ENCODE measurements at regions not wholly inside any gene's neighbourhood (a gene's known extent, or its start where the extent isn't known, plus 50 kb on each side); places are given as distances from the start of the nearest gene placed in this dataset.
A peak's percentile ranks its signal among the peaks of the same experiment; 100 is the strongest.

DNA sequence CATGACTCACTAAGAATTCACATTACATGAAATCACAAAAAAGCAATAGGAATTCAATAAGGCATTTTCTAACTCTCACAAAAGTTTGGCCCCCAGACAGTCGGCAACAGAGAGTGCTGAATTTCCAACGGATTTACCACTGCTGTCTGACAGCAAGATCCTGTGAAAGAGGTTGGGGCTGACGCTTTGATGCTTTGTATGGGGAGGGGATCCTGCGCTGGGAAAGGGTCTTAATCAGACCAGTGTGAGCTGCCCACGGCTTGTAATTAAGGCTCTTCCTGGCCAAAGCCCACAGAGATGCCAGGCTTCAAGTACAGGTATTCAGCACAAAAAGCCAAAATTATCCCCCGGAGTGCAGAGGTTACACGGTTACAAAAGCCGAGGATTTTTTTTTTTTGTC lies 66.8 kb upstream of the TMCC3 start:
- no peak overlapping the region for H3K27ac ChIP-seq
- H3K4me3 ChIP-seq = no peak overlapping the region
- ChIA-PET POLR2A (interaction anchor here (0.7 kb wide), 1 partner anchor 12 kb away, joined by 3 read pairs; no protein-coding TSS in a partner anchor), CTCF (no interaction called here)
- FAIRE-seq = no peak
- 71% methylated on average over 8 of the region's 8 CpGs for WGBS (ENCODE audit: missing lambda C conversion rate)
- no peak overlapping the region for H3K4me2 ChIP-seq
- no peak for ATAC-seq
- DNase-seq (ENCODE audit: low read depth in 1 of 2, low spot score in 1 of 2) = no peak
- no peaks in the 10 kb centered on the region for H3K4me1 ChIP-seq
- H3K9me3 ChIP-seq = no peaks in the 10 kb centered on the region
- TF ChIP-seq CEBPB (IDR thresholded peaks at IDR 0.05) (no peak), NR3C1 (IDR thresholded peaks at IDR 0.05) (no peak), ZNF302 (CRISPR knock-in tag; IDR thresholded peaks at IDR 0.05) (no peak), ZC3H11A (IDR thresholded peaks at IDR 0.05) (no peak), PHF8 (IDR thresholded peaks at IDR 0.05; ENCODE audit: borderline replicate concordance, low read depth) (no peak), NFE2L2 (conservative IDR thresholded peaks at IDR 0.05; ENCODE audit: low read length) (no peak)
- TF ChIP-seq, protein P1, sequence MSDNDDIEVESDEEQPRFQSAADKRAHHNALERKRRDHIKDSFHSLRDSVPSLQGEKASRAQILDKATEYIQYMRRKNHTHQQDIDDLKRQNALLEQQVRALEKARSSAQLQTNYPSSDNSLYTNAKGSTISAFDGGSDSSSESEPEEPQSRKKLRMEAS (IDR thresholded peaks at IDR 0.05) = no peak

GRCh38 chr12:94716339-94716738 lies 66.0 kb upstream of the TMCC3 start:
- WGBS (ENCODE audit: missing lambda C conversion rate) = 78% methylated on average over 6 of the region's 6 CpGs
- ChIA-PET POLR2A (no interaction called here), CTCF (no interaction called here)
- Histone ChIP-seq H3K4me1 (no peaks in the 10 kb centered on the region), H3K9me3 (no peaks in the 10 kb centered on the region), H3K4me3 (no peak overlapping the region), H3K27ac (no peak overlapping the region), H3K4me2 (no peak overlapping the region)
- no peak for TF ChIP-seq RCOR1 (IDR thresholded peaks at IDR 0.05; ENCODE audit: low read depth, low read length)
- TF ChIP-seq CHD4 (IDR thresholded peaks at IDR 0.05; ENCODE audit: borderline replicate concordance) = no peak
- FAIRE-seq (no peak), ATAC-seq (no peak), DNase-seq (ENCODE audit: low read depth in 1 of 2, low spot score in 1 of 2) (no peak)

DNA sequence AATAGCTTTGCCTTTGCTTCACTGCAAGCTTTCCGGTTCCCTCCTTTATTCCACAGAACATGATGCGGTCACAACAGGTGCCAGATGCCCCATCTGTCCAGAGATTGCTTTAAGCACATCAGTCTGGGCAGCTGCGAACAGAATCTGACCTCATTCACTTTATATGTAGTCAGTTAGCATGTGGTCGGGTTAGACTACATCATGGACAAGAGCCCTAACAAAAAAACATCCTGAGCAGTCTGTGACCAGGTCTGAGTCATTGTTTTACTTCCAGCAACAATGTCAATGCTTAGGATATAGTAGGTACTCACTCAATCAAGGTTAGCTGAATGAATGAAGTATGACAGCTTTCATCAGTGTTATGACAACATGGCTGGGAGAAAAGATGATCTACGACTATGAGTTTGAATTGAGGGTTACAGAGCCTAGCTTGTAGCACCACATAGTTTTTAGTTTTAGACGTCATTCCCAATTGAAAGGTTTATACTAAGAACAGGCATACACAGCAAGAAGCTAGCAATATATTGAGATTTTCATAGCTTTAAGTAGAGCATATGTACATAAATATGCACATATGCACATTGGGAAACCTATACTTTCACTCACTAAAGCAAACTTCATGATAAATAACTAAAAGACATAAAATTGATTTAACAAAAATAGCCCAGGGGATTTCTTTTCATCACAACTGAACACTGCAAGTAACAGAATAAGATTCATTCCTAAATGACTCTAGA lies 64.2 kb upstream of the TMCC3 start:
- Histone ChIP-seq H3K9me3 (no peaks in the 10 kb centered on the region), H3K27ac (no peak overlapping the region), H3K4me2 (no peak overlapping the region), H3K4me1 (no peaks in the 10 kb centered on the region), H3K4me3 (no peak overlapping the region)
- no peak for TF ChIP-seq HEYL (CRISPR knock-in tag; IDR thresholded peaks at IDR 0.05)
- TF ChIP-seq RAD21 (conservative IDR thresholded peaks at IDR 0.05 in 1 of 2, IDR thresholded peaks at IDR 0.05 in 1 of 2) = no peak
- TF ChIP-seq POLR2AphosphoS2 (conservative IDR thresholded peaks at IDR 0.05; ENCODE audit: low read length) = no peak
- no peak for TF ChIP-seq KDM1A (IDR thresholded peaks at IDR 0.05; ENCODE audit: low read depth)
- no peak for TF ChIP-seq USF2 (IDR thresholded peaks at IDR 0.05)
- no peak for TF ChIP-seq CBX8 (IDR thresholded peaks at IDR 0.05)
- TF ChIP-seq, protein P2, sequence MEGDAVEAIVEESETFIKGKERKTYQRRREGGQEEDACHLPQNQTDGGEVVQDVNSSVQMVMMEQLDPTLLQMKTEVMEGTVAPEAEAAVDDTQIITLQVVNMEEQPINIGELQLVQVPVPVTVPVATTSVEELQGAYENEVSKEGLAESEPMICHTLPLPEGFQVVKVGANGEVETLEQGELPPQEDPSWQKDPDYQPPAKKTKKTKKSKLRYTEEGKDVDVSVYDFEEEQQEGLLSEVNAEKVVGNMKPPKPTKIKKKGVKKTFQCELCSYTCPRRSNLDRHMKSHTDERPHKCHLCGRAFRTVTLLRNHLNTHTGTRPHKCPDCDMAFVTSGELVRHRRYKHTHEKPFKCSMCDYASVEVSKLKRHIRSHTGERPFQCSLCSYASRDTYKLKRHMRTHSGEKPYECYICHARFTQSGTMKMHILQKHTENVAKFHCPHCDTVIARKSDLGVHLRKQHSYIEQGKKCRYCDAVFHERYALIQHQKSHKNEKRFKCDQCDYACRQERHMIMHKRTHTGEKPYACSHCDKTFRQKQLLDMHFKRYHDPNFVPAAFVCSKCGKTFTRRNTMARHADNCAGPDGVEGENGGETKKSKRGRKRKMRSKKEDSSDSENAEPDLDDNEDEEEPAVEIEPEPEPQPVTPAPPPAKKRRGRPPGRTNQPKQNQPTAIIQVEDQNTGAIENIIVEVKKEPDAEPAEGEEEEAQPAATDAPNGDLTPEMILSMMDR (IDR thresholded peaks at IDR 0.05) = no peak
- TF ChIP-seq MAFK (IDR thresholded peaks at IDR 0.05; ENCODE audit: partially characterized antibody) = no peak
- TF ChIP-seq SMC3 (IDR thresholded peaks at IDR 0.05) = no peak
- TF ChIP-seq POLR2A (IDR thresholded peaks at IDR 0.05; ENCODE audit: low read length) = no peak
- no peak for TF ChIP-seq EP300 (IDR thresholded peaks at IDR 0.05)
- no peak for TF ChIP-seq FOXS1 (CRISPR knock-in tag; IDR thresholded peaks at IDR 0.05)
- TF ChIP-seq NR3C1 (IDR thresholded peaks at IDR 0.05) = no peak
- no peak for TF ChIP-seq HOXB13 (CRISPR knock-in tag; IDR thresholded peaks at IDR 0.05; ENCODE audit: low read depth)
- no peak for TF ChIP-seq HDAC2 (IDR thresholded peaks at IDR 0.05)
- FAIRE-seq (no peak), DNase-seq (ENCODE audit: low read depth in 1 of 2, low spot score in 1 of 2) (no peak), ATAC-seq (peak; percentile 31 to 46; a peak in 3 of 6 replicates)
- POLR2A ChIA-PET = no interaction called here
- WGBS (ENCODE audit: missing lambda C conversion rate) = 56% methylated on average over 6 of the region's 6 CpGs
- CTCF ChIA-PET = interaction anchor here (0.6 to 1.5 kb wide), 4 partner anchors 9 to 275 kb away, joined by 3 to 5 read pairs (median 4); no protein-coding TSS in a partner anchor
